GM12873 (cell line): ENCODE measurements at regions not wholly inside any gene's neighbourhood (a gene's known extent, or its start where the extent isn't known, plus 50 kb on each side); places are given as distances from the start of the nearest gene placed in this dataset.

ENCODE experiments used
- TF ChIP-seq, protein P1 (sequence below): IDR thresholded peaks from 2 replicates; pipeline ENCODE4 v1.5.1; 2012; ENCODE audit warnings: low read depth, mild to moderate bottlenecking, moderate library complexity, low read length, control low read depth; ENCODE audit not compliant: insufficient read depth; ENCODE audit errors: missing control alignments

DNA sequence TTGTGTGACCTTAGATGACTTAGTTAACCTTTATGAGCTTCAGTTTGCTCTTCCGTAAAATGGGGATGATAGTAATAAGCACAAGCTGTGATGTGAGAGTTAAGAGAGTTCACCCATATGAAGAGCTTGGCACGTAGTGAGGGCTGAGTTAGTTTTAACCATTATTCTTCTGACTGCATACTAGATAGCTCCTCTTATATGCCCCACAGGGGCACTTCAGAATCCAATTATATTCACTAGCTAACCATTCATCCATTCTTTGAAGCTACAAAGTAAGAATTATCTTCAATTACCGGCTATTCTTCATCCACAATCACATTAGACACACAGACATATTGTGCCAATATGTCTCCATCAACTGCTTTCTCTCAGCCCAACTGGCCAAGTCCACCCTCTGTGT, 159.0 kb upstream of the STT3B start:
- TF ChIP-seq, protein P1, sequence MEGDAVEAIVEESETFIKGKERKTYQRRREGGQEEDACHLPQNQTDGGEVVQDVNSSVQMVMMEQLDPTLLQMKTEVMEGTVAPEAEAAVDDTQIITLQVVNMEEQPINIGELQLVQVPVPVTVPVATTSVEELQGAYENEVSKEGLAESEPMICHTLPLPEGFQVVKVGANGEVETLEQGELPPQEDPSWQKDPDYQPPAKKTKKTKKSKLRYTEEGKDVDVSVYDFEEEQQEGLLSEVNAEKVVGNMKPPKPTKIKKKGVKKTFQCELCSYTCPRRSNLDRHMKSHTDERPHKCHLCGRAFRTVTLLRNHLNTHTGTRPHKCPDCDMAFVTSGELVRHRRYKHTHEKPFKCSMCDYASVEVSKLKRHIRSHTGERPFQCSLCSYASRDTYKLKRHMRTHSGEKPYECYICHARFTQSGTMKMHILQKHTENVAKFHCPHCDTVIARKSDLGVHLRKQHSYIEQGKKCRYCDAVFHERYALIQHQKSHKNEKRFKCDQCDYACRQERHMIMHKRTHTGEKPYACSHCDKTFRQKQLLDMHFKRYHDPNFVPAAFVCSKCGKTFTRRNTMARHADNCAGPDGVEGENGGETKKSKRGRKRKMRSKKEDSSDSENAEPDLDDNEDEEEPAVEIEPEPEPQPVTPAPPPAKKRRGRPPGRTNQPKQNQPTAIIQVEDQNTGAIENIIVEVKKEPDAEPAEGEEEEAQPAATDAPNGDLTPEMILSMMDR: no peak

DNA sequence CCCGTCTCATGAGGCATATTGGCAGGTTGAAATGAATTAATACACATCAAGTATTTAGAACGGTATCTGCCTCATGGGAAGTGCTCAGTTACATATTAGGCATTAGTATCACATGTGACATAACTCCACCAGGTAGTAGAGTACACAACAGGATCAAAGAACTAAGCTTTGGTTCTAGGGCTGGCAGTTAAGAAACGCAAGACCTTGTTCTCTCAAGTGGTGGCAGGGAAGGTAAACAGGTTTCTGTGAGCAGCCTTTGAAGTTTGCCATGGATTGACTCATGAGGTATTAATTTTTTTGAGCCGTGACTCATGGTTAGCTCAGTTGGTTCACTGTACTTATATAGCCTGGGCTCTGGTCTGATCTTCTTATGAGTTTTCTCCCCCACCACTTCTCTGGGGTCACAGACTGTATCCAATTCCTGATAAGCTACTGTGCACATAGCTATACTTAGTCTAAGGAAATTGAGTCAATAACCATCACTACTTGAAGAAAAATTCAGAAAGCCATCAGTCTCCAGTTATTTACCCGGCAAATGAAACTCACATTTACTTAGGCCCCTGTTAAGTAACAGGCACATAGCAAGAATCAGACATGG, 155.6 kb upstream of the STT3B start:
- TF ChIP-seq, protein P1: no peak

DNA sequence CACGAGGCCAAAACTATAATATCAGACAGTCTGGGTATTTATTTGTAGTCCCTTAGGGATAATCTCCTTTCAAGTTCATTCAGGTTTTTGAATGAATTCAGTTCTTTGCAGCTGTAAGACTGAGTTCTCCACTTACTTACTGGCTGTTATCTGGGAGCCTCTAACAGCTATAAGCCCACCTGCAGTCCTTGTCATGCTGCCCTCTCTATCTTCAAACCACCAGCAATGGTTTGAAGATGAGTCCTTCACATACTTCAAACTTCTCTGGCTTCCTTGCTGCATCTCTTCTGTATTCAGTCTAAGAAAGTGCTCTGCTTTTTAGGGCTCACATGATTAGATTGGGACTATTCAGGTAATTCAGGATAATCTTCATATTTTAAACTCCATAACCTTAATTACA, 154.5 kb upstream of the STT3B start:
- TF ChIP-seq, protein P1: no peak

DNA sequence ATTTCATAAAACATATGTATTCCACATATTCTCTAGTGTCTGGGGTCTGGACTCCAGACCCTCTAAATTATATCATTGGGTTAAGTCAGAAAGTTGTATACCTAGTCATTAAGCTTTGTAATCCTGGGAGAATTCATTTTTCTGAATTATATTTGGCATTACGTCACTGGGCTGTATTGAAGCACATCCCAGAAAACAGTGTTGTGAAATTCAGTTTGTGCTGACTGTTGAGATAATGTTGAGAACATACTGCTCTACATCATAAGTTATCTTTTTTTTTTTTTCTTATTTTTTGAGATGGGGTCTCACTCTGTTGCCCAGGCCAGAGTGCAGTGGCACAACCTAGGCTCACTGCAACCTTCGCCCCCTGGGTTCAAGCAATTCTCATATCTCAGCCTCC, 153.1 kb upstream of the STT3B start:
- TF ChIP-seq, protein P1: no peak

DNA sequence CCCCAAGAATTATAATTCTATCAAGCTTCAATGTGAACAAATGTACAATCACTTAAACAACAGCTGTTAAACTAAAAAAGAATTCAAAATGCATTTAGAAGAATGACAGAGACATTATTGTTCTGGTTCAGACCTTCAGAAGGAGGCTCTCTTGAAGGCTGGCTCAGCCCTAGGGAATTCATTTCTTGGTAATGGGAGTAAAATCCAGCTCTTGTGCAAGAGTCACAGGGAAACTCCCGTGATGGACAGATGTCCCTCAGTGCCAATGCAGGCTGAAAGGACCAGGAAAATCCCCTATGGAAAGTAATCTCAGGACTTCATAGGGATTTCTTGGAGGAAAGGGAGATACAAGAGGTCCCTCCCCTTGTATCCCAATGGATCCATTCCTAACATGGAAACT, 149.9 kb upstream of the STT3B start:
- TF ChIP-seq, protein P1: no peak

DNA sequence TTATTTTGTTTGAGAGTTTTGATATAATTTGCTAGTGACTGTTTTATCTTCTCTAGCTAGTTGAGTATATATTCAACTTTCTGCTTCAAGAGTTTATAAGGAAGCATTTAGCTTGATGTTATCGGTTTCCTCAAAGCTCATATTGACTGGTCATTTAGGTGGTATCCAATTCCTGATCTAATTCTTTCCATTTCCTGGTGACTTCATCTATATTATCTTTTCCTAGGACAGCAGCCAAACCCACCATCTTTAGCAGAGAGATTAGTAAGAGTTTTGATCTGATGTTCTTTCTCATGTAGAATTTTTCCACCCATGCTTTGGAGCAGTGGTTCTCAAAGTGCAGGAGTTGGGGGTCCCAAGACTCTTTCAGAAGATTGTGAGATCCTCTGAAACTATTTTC, 148.6 kb upstream of the STT3B start:
- TF ChIP-seq, protein P1: no peak

DNA sequence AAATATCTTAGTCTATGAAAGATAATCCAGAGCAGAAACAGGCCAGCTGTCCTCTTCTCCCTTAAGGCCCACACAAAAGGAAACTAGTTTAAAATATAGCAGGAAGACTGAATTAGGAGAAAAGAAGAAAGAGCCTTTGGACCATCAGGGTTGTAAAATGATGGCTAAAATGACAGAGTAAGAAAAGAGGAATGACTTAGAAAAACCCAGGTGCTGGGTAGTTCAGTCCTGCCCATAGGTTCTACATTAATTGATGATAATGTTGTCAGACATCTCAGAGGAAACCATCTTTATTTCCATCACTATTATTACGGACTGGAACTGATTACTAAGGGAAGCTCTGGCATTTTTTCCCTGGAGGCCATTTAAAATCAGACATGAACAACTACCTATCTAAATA, 142.8 kb upstream of the STT3B start:
- TF ChIP-seq, protein P1: no peak
